Nucleus accumbens (tissue), 56 donors: ENCODE measurements at regions not wholly inside any gene's neighbourhood (a gene's known extent, or its start where the extent isn't known, plus 50 kb on each side); places are given as distances from the start of the nearest gene placed in this dataset.

Source experiments
- DNase-seq, 56 donors: peaks; one replicate each; lab custom pipeline; 2025; lab: John Stamatoyannopoulos, UW

- DNase-seq = no peak
Measured at GRCh38 chr6:134866563-134866962, 83.3 kb downstream of the ALDH8A1 start.

DNA sequence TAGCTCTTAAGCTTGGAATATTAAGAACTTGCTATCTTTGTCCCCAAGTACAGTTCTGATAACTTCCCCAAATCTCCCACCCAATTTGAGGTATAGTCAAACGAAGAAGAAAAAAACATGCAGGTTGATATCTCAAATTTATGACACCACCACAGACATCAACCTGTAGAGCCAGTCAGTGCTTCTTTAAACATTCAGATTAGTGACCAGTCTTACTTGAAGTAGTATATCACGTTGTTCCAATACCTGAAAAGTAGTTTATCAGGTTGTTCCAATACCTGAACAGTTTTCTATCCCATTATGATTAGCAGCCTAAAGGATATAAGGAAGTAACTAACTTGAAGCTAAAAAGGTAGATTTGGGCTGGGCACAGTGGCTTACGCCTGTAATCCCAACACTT, 85.3 kb downstream of the ALDH8A1 start:
- no peak for DNase-seq

DNA sequence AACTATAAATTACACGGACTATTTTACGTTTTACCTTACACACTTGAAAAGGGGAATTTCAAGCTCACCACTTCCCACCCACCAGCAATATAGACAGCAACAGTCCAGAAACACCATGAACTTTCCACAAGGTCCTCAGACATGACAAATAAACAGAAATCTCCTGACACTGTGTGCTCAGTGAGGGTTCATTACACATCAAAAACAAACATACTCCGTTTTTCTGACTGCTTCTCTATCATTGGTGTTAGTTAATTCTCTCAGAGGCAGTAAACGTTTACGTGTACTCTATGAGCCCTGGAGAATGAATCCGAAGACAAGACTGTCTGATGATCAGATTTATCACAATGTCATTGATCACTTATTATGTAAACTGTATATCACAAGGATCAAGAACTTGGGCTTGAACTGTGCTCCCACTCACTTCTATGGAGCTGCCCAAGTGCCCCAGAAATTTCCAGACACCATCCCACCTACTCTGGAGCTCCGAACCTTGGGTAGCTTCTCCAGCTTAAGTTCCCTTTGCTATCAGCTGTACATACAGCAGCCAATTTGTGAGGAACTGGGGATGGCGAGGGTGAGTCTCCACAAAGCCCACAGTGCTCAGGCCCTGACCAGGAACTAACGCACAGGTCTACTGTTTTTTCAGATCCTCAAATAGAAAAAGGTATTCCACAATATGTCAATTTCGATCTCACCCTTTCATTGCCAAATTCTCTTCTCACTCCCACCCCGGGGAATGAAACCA, 86.0 kb downstream of the ALDH8A1 start:
- DNase-seq = no peak

GRCh38 chr6:134854366-134854765, 95.5 kb downstream of the ALDH8A1 start:
- no peak for DNase-seq

DNA sequence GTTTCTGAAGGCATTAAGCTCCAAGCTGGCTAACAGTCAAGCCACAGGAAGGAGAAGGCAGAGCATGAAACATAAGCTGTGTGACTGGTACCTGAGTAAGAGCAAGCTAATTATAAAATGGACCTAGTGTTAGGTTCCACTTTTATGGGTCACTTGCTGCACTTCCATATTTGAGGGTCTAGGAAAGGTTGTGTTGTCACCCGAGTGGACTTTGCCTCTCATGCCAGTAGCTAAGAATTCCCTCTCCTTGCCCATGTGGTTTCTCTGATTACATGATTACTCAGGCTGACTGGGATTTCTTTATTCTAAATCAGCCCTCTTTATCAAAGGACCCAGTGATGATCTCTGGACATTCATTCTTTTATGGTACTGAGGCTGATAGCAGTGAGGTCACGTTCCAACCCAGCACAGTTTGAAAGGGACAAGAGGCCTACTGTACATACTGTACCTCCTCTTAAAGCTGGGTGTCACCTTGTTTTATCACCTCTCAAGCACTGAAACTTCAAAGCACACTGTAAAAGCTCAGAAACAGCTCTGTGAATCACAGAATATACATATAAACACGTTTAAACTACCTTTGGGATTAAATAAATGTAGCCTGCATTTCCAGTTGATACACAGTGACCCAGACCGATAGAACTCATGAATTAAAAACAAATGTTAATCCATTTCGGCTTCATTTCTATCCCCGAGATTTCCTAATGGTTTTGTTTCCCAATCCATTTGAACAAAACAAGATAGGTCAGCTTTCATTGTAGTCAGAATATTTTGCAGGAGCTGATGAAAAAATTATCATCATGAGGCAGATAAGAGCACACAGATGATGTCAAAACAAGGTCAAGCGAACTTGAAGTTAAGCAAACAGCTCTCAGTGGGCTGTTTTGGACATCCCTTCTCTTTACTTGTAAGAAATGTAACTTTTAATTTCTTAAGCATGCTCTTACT, 96.5 kb downstream of the ALDH8A1 start:
- DNase-seq = no peak

DNA sequence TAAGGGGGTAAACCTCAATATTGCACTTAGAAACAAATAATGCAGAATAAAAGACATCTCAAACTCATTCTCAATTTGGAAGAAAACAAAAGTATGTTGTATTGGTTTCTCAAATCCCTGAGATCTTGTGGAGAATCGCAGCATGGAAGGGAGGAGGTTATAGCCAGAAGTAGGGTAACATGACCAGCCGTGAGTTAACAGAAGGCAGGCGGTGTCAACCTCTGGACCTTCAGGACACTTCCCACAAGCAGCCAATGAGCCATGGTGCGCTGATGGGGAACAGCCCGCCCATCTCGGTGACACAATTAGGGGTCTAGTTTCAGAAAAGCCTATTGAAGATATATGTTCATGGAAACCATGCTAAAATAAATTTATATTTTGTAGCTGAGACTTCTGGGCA, 98.4 kb downstream of the ALDH8A1 start:
- DNase-seq = no peak

DNA sequence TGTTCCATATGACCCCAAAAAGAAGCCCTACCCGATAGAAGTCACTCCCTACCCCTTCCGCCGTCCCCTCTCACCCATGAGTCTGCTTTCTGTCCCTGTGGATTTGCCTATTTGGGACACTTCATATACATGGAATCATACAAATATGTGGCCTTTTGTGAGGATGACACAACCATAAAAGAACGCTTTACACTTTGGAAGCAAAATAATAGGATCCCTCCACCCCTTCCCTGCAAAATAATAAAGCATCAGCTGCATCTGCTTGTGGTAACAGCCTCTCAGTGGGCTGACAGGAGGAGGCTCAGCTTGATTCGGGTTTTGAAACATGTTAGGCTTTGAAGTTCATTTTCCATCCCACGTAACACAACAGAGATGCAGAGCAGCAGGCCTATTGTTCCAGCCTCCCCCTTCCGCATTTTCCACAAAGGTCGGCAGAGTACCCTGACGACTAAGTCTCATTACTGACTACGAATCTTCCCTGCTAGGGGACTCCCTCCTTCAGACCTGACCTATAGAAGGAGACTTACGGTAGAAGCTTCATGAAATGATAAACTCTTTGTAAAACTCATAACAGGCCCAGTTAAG, 99.1 kb downstream of the ALDH8A1 start:
- peak in 1 of 56 donors; percentile 2 for DNase-seq

GRCh38 chr6:134849920-134850447, 99.9 kb downstream of the ALDH8A1 start:
- no peak for DNase-seq

DNA sequence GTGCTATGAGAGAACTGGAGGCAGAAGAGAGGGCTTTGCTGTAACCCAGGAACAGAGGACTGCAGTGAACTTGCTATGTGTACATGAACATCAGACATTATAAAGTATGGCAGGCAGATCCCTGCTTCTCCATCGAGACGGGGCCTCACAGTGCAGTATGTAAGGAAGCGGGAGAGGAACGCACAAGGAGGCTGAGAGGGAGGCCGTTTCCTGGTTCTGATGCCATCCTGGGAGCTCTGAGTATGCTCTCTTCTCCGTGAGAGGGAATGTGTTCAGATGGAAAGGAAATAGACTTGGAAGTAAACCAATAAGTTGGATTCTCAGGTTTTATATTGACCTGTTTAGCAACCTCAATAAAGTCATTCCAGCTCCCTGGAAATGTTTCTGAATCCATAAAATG, 101.8 kb downstream of the ALDH8A1 start:
- no peak for DNase-seq

DNA sequence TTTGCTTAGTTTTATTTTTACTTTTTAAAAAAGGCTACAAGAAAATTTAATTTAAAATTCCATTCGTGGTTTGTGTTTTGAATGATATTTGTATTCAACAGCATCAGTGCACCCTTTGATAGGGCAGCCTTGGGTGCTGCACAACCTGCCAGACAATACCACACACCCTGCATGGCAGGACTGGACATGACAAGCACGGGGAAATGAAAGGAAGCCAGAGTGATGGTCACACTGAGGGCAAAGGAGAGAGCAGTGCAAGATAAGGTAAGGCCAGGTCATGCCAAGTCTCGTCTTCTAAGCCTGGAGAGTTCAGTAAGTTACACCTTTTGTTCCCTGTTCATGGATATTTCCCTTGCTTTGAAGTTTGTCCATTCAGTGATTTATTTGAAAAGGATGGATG, 103.0 kb downstream of the ALDH8A1 start:
- no peak for DNase-seq

DNA sequence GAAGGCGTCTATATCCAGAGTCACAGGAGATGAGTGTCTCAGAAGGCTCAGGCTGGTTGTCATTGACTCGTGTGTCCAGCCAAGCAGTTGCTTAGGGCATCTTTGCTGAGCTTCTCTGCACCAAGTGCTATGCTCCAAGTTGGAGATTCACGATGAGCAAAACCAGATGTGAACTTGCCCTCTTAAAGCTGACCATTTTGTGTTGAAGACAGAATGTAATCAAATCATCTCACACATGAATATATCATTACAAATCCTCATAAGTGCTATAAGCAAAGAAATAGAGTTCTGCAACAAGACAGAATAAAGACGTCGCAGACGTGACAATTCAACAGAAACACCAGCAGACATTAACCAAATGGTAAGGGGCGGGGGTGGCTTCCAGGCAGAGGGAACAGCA, 103.9 kb downstream of the ALDH8A1 start:
- no peak for DNase-seq

GRCh38 chr6:134844120-134844519, 105.8 kb downstream of the ALDH8A1 start:
- DNase-seq = no peak

DNA sequence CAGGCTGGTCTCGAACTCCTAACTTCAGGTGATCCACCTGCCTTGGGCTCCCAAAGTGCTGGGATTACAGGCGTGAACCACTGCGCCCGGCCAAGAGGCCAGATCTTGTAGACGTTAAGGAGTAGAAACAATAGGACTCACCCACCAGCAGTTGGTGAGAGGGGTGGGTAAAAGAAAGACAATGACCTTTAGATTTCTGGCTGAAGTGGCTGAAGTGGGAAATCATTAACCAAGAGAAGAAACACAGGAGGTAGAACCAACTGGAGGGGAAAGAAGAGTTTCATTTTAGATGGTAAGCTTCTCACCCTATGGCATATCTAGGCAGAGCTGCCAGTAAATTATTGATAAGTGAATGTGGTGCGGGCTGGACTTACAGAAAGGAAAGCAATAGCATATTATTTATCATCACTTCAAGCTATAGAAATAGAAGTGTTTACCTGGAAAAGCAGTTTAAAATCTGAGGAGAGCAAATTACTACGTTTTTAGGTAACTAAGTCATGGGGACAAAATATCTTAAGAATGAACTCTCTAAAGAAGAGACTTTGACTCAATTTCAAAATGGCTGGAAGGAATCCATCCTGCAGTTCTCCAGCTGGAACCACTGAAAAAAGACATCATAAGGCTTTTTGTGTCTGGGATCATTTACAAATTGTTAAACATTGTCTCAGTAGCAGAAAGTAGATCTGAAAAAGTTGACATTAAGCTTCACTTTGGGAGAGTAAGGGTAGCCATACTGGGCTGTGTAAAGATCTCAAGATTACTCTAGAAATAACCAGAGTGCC, 109.6 kb downstream of the ALDH8A1 start:
- no peak for DNase-seq

DNA sequence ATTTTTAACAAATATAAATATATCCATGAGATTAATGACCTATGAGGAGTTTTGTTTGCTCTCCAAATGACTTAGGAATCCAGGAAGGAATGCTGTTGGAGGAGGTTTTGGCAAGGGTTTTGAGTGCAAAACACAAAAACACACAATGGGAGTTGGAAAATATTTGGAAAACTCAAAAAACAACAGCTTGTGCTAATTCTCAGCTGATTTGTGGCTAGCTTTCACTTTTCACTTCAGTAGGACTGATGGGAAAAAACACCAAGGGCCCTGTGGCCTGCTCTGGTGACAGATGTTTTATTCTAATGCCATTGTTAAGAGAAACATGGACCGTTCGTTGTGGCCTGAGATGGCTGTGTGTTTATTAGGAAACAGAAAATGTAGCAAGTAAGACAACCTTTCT, 113.9 kb downstream of the ALDH8A1 start:
- no peak for DNase-seq

GRCh38 chr6:134830940-134831339, 119.0 kb downstream of the ALDH8A1 start:
- DNase-seq = no peak

- DNase-seq = no peak
Measured at GRCh38 chr6:134830194-134830593, 119.7 kb downstream of the ALDH8A1 start.

DNA sequence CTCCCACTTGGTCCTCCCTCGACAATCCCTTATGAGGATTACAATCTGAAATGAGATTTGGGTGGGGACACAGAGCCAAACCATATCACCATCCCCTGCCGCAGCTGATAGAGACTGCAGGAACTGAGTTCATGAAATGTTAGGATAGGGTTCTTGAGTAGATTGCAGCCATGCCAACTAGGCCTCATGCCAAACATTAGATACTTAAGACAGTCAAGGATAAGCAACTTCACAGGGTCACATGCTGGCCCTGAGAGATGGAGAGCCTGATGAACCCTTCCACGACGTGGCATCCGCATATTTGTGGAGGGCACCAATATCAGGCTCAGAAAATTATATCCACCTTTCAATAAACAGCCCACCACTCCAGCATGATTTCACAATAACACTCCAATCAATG, 121.3 kb downstream of the ALDH8A1 start:
- no peak for DNase-seq

DNA sequence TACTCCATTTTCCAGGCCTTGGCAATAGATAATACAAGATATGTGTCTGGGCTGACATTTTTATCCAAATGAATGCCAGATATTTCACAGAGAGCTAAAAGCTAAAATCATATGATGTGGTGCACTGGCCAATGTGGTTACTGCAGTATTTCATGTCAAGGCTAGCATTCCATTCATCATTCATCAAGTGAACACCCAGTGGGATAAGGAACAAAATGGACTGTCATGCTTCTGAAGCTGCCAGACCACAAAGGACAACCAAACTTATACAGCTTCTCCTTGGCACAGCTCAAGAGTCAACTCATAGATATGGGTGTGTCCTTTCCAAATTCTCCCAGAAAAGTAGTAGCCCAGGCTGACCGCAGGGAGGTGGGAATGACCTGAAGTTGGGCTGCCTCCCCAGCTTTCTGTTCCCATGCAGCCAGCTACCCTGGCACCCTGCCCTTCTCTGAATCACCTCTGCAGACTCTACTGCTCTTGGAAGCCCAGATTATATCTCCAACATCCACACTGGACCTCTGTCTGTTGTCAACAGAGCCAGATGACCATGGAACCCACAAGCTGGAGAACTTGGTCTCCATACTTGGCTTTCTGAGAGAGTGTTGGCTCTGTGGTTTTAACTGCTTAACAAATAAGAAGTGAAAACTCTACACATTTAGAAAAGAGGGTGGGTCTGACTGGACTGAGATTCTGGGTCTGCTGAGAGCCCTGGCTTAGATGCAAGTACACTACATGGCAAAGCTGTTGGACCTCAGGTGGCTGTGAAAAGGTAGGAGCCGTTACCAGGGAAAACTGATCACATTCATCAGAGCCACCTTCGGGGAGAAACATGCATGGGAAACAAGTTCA, 122.8 kb downstream of the ALDH8A1 start:
- peak in 1 of 56 donors; percentile 2 for DNase-seq

- DNase-seq = no peak
Measured at GRCh38 chr6:134823710-134824034, 126.2 kb downstream of the ALDH8A1 start.
